ENCODE measurements at regions not wholly inside any gene's neighbourhood (a gene's known extent, or its start where the extent isn't known, plus 50 kb on each side); places are given as distances from the start of the nearest gene placed in this dataset.

DNA sequence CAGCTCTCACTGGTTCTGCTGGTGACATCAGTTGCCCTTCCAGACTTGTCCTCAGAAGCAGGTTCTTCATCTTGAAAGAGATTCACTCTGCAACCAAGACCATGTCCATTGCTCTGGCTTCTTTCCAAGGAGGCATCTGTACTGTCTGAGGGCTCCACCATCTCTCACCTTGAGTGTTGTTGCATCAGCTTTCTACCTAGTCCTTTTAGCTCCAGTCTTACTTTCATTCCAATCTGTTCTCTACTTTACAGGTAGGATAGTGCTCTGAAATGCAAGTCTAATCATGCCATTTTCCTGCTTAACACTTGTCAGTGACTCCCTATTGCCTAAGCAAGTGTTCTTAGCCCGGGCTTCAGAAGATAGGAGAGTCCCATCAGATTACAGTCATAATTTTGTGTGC, 117.7 kb downstream of the EN1 start:
- no peaks in the 10 kb centered on the region for H3K36me3 ChIP-seq (ENCODE audit: insufficient read depth)
- H3K4me3 ChIP-seq (ENCODE audit: low read depth, low read length): no peak overlapping the region
- no peaks in the 10 kb centered on the region for H3K4me1 ChIP-seq (ENCODE audit: insufficient read depth)
- H3K27ac ChIP-seq (ENCODE audit: low read depth): no peak overlapping the region
- no peak for DNase-seq (ENCODE audit: extremely low spot score)
- WGBS: 61% methylated on average over 1 of the region's 1 CpG

DNA sequence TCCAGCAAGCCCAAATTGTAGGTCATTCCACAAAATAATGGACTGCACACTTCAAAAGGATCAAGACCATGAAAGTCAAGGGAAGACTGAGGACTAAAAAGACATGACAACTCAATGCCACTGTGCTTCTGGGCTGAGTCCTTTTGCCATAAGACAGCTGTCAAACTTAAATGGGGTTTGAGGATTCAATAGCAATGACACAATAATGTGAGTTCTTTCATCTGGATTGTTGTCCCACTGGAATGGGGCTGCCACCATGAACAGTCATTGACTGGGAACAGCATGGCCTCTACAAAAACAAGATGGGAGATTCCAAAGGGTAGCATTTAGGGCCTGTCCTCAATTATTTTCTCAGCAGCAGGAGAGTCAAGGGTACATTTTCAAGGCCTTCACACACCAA, 118.5 kb downstream of the EN1 start:
- Histone ChIP-seq H3K4me1 (ENCODE audit: insufficient read depth) (no peaks in the 10 kb centered on the region), H3K4me3 (ENCODE audit: low read depth, low read length) (no peak overlapping the region), H3K27ac (ENCODE audit: low read depth) (no peak overlapping the region), H3K36me3 (ENCODE audit: insufficient read depth) (no peaks in the 10 kb centered on the region)
- DNase-seq (ENCODE audit: extremely low spot score): no peak

GRCh38 chr2:118726821-118727220, 120.6 kb downstream of the EN1 start:
- H3K4me1 ChIP-seq (ENCODE audit: insufficient read depth): no peaks in the 10 kb centered on the region
- no peak overlapping the region for H3K4me3 ChIP-seq (ENCODE audit: low read depth, low read length)
- H3K27ac ChIP-seq (ENCODE audit: low read depth): no peak overlapping the region
- no peak for DNase-seq (ENCODE audit: extremely low spot score)
- H3K36me3 ChIP-seq (ENCODE audit: insufficient read depth): no peaks in the 10 kb centered on the region

GRCh38 chr2:118723394-118723793, 124.1 kb downstream of the EN1 start:
- DNase-seq (ENCODE audit: extremely low spot score): no peak
- H3K36me3 ChIP-seq (ENCODE audit: insufficient read depth): no peaks in the 10 kb centered on the region
- H3K4me3 ChIP-seq (ENCODE audit: low read depth, low read length): no peak overlapping the region
- no peak overlapping the region for H3K27ac ChIP-seq (ENCODE audit: low read depth)
- H3K4me1 ChIP-seq (ENCODE audit: insufficient read depth): no peaks in the 10 kb centered on the region
- WGBS: 49% methylated on average over 4 of the region's 4 CpGs

- H3K4me1 ChIP-seq (ENCODE audit: insufficient read depth): no peaks in the 10 kb centered on the region
- DNase-seq (ENCODE audit: extremely low spot score): no peak
- 80% methylated on average over 3 of the region's 3 CpGs for WGBS
- no peaks in the 10 kb centered on the region for H3K36me3 ChIP-seq (ENCODE audit: insufficient read depth)
- no peak overlapping the region for H3K4me3 ChIP-seq (ENCODE audit: low read depth, low read length)
- H3K27ac ChIP-seq (ENCODE audit: low read depth): no peak overlapping the region
These were observed 124.5 kb downstream of the EN1 start for GRCh38 chr2:118722976-118723375.

DNA sequence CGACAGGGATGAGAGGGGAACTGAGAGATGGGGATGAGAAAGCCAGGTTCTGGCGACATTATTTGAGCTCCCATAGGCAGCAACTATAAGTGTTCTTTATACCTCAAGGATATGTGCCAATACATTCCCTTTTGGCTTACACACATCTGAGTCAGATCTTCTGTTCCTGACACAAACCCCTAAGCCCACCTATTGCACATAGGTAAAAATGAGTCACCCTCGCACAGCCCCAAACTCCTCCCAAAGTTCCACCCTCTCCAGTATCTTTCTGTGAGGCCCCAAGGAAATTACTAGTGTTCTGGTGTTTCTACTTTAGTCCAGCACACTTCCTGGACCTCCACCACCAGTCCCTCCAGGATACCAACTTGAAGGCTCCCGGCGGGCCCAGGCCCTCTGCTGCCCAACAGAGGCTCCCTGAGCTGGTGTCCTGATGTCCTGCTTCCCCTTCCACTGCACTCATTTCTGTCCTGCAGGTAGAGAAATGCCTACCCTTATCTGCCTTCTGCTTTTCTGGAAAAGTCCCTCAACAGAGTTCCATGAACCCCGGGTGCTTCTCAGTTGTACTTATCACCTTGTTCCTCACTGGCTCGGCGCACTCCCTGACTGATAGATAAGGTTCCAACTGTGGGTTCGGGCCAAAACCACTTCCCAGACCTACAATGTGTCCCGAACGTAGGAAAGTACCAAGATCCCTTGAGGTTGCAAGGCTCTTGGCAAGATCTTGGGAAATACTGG, 125.5 kb downstream of the EN1 start:
- no peak overlapping the region for H3K4me3 ChIP-seq (ENCODE audit: low read depth, low read length)
- no peak for DNase-seq (ENCODE audit: extremely low spot score)
- no peaks in the 10 kb centered on the region for H3K36me3 ChIP-seq (ENCODE audit: insufficient read depth)
- WGBS: 89% methylated on average over 11 of the region's 11 CpGs
- H3K27ac ChIP-seq (ENCODE audit: low read depth): no peak overlapping the region
- H3K4me1 ChIP-seq (ENCODE audit: insufficient read depth): no peaks in the 10 kb centered on the region

GRCh38 chr2:118720866-118721265, 126.6 kb downstream of the EN1 start:
- H3K36me3 ChIP-seq (ENCODE audit: insufficient read depth): no peaks in the 10 kb centered on the region
- no peak for DNase-seq (ENCODE audit: extremely low spot score)
- no peaks in the 10 kb centered on the region for H3K4me1 ChIP-seq (ENCODE audit: insufficient read depth)
- no peak overlapping the region for H3K27ac ChIP-seq (ENCODE audit: low read depth)
- WGBS: 77% methylated on average over 4 of the region's 4 CpGs
- H3K4me3 ChIP-seq (ENCODE audit: low read depth, low read length): no peak overlapping the region

DNA sequence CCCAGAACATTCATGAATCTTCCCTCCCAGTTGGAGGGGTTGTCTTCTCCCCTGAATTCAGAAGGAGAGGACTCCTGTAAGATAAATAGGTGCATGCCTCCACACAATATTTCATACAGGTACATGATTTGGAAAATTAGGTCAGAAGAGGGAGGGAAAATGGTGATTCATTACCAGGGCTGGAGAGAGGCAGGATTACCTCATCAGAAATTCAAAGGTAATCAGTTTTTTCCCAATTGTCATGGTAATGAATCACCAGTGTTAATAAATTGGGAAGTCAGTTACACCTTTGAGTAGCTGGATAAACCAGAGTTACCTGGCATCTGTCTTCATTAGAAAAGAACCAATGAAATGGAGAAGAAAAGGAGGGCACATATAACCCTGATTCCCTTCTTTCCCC, 128.5 kb downstream of the EN1 start:
- DNase-seq (ENCODE audit: extremely low spot score): no peak
- Histone ChIP-seq H3K4me1 (ENCODE audit: insufficient read depth) (no peaks in the 10 kb centered on the region), H3K27ac (ENCODE audit: low read depth) (no peak overlapping the region), H3K36me3 (ENCODE audit: insufficient read depth) (no peaks in the 10 kb centered on the region), H3K4me3 (ENCODE audit: low read depth, low read length) (no peak overlapping the region)

- Histone ChIP-seq H3K4me3 (ENCODE audit: low read depth, low read length) (no peak overlapping the region), H3K36me3 (ENCODE audit: insufficient read depth) (no peaks in the 10 kb centered on the region), H3K27ac (ENCODE audit: low read depth) (no peak overlapping the region), H3K4me1 (ENCODE audit: insufficient read depth) (no peaks in the 10 kb centered on the region)
- DNase-seq (ENCODE audit: extremely low spot score): no peak
- 74% methylated on average over 6 of the region's 6 CpGs for whole genome bisulfite sequencing
These were observed 131.3 kb downstream of the EN1 start for GRCh38 chr2:118716102-118716501.

DNA sequence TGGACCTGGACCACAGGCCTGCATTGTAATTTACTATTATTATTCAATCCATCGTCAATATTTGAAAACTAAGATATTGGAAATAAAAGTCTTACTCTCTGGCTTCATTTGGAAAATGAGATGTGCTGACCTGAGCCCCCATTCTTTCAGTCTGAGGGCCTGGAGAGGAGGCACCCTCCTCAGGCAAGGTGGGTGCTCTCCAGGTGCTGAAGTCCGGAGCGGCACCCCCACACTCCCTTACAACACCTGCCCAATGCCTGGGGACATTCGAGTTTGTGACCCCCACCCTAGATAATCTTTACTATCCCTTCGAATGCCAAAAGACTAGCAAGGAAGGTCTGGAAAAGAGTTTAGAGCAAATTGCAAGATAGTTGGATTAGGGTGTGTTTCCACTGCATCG, 133.3 kb downstream of the EN1 start:
- DNase-seq (ENCODE audit: extremely low spot score): no peak
- Histone ChIP-seq H3K36me3 (ENCODE audit: insufficient read depth) (no peaks in the 10 kb centered on the region), H3K4me1 (ENCODE audit: insufficient read depth) (no peaks in the 10 kb centered on the region), H3K4me3 (ENCODE audit: low read depth, low read length) (no peak overlapping the region), H3K27ac (ENCODE audit: low read depth) (no peak overlapping the region)
- WGBS: 79% methylated on average over 6 of the region's 6 CpGs

DNA sequence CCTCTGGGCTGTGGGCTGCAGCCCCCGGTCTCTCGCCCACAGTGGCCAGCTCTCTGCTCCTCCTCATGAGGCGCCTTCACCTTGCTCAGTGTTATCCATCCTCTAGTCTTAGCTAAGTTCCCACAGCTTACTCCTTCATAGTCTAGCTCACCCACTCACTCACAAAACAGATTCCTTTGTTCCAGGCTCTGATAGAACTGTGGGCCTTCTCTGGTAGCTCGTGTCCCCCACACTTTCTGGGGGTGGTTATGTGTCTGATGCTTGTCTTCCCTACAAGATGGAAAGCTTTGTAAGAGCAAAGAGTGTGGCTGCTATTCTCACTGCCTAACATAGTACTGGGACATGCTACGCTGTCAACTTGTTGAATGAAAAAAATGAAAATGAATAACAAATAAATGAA, 135.8 kb downstream of the EN1 start:
- H3K36me3 ChIP-seq (ENCODE audit: insufficient read depth): no peaks in the 10 kb centered on the region
- no peaks in the 10 kb centered on the region for H3K4me1 ChIP-seq (ENCODE audit: insufficient read depth)
- H3K4me3 ChIP-seq (ENCODE audit: low read depth, low read length): no peak overlapping the region
- DNase-seq (ENCODE audit: extremely low spot score): no peak
- WGBS: 87% methylated on average over 5 of the region's 5 CpGs
- no peak overlapping the region for H3K27ac ChIP-seq (ENCODE audit: low read depth)

DNA sequence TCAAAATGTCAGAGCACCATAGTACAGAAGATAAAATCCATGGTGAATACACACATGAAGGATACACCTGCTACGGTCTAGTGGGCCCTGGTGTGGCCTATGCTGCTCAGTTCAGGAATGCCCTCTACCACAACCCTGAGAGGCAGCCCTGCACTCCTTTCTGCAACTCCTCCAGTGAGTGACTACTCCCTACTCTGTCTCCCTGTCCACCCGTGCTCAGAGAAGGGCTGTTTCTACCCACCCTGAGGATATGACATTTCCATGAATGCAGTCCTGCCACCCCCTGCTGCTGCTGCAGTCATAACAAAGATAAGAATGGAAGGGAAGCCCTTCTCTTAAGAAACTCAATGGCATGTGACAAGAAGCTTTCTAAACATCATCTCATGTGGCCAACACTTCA, 137.0 kb downstream of the EN1 start:
- H3K27ac ChIP-seq (ENCODE audit: low read depth): no peak overlapping the region
- H3K4me1 ChIP-seq (ENCODE audit: insufficient read depth): no peaks in the 10 kb centered on the region
- 51% methylated on average over 2 of the region's 2 CpGs for WGBS
- DNase-seq (ENCODE audit: extremely low spot score): no peak
- H3K4me3 ChIP-seq (ENCODE audit: low read depth, low read length): no peak overlapping the region
- H3K36me3 ChIP-seq (ENCODE audit: insufficient read depth): no peaks in the 10 kb centered on the region

GRCh38 chr2:118709786-118710185, 137.7 kb downstream of the EN1 start:
- no peaks in the 10 kb centered on the region for H3K4me1 ChIP-seq (ENCODE audit: insufficient read depth)
- no peak overlapping the region for H3K27ac ChIP-seq (ENCODE audit: low read depth)
- H3K4me3 ChIP-seq (ENCODE audit: low read depth, low read length): no peak overlapping the region
- 61% methylated on average over 3 of the region's 3 CpGs for WGBS
- no peak for DNase-seq (ENCODE audit: extremely low spot score)
- H3K36me3 ChIP-seq (ENCODE audit: insufficient read depth): no peaks in the 10 kb centered on the region

DNA sequence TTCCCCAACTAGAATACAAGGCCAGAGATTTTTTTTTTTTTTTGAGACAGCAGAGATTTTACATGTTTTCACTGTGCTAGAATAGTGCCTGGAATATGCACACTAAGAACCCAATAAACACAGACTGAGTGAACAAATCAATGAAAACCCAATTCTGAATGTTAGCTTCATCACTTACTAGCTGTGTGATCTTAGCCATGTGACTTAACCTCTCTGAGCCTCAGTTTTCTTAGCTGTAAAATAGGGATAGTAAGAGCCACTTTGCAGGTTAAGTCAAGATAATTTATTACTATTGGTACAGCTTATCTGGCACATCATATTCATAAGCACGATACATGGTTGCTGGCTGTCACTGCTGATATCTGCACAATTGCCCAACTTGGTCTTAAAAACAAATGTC, 140.6 kb downstream of the EN1 start:
- Histone ChIP-seq H3K27ac (ENCODE audit: low read depth) (no peak overlapping the region), H3K4me3 (ENCODE audit: low read depth, low read length) (no peak overlapping the region), H3K4me1 (ENCODE audit: insufficient read depth) (no peaks in the 10 kb centered on the region), H3K36me3 (ENCODE audit: insufficient read depth) (no peaks in the 10 kb centered on the region)
- DNase-seq (ENCODE audit: extremely low spot score): no peak
- WGBS: 76% methylated on average over 1 of the region's 1 CpG

GRCh38 chr2:118706371-118706770, 141.1 kb downstream of the EN1 start:
- Histone ChIP-seq H3K36me3 (ENCODE audit: insufficient read depth) (no peaks in the 10 kb centered on the region), H3K4me3 (ENCODE audit: low read depth, low read length) (no peak overlapping the region), H3K27ac (ENCODE audit: low read depth) (no peak overlapping the region), H3K4me1 (ENCODE audit: insufficient read depth) (no peaks in the 10 kb centered on the region)
- WGBS: 63% methylated on average over 4 of the region's 4 CpGs
- DNase-seq (ENCODE audit: extremely low spot score): no peak

Data from urinary bladder (tissue), 3 donors.